ENCODE measurements at regions not wholly inside any gene's neighbourhood (a gene's known extent, or its start where the extent isn't known, plus 50 kb on each side); places are given as distances from the start of the nearest gene placed in this dataset.

GRCh38 chr2:236985761-236986339, 99.8 kb upstream of the COPS8 start:
- Histone ChIP-seq H3K36me3 (ENCODE audit: control insufficient read depth in 2 of 4, insufficient read depth in 4 of 4, low read length in 3 of 4) (no peaks in the 10 kb centered on the region), H3K4me3 (ENCODE audit: extremely low read depth in 1 of 4, insufficient read depth in 2 of 4, low read depth in 3 of 4, low read length in 4 of 4) (no peak overlapping the region), H3K4me1 (replicated peaks in 1 of 4; ENCODE audit: control insufficient read depth in 3 of 4, insufficient read depth in 4 of 4, low read length in 3 of 4) (no peaks in the 10 kb centered on the region), H2BK15ac (ENCODE audit: low read length) (no peak overlapping the region), H3K27ac (ENCODE audit: low read depth, low read length) (no peak overlapping the region), H4K91ac (replicated peaks; ENCODE audit: insufficient read length, low read length) (no peak overlapping the region), H3K79me2 (ENCODE audit: control insufficient read depth in 1 of 2, insufficient read depth in 2 of 2, low read length in 2 of 2) (no peaks in the 10 kb centered on the region), H4K8ac (ENCODE audit: extremely low read depth, insufficient read depth, low read length) (no peak overlapping the region), H3K56ac (replicated peaks; ENCODE audit: insufficient read length, low read depth, low read length) (no peak overlapping the region), H3K4ac (replicated peaks; ENCODE audit: insufficient read length, low read depth, low read length) (no peak overlapping the region), H3K23me2 (ENCODE audit: low read depth, low read length) (no peaks in the 10 kb centered on the region), H2BK120ac (replicated peaks; ENCODE audit: low read depth, low read length) (no peak overlapping the region), H2BK20ac (ENCODE audit: low read length) (no peak overlapping the region), H3K9ac (replicated peaks in 1 of 4; ENCODE audit: extremely low read depth in 1 of 4, low read depth in 3 of 4, low read length in 3 of 4) (no peak overlapping the region), H2BK5ac (ENCODE audit: low read depth, low read length) (no peak overlapping the region), H4K5ac (ENCODE audit: insufficient read length, low read depth, low read length) (no peak overlapping the region), H3K14ac (ENCODE audit: insufficient read length) (no peak overlapping the region), H3K9me3 (ENCODE audit: insufficient read depth in 2 of 2, low read depth in 1 of 2, low read length in 1 of 2) (peaks cover 0 to 7% of the 10 kb centered on the region in 2 experiments; a peak in 1 of 4 replicates), H2AFZ (ENCODE audit: low read length) (no peak overlapping the region), H3K27me3 (replicated peaks in 1 of 4; ENCODE audit: control insufficient read depth in 3 of 4, extremely low read depth in 1 of 4, insufficient read depth in 3 of 4, low read length in 3 of 4) (no peaks in the 10 kb centered on the region), H3K4me2 (ENCODE audit: insufficient read depth in 1 of 2, low read depth in 2 of 2, low read length in 2 of 2) (no peak overlapping the region), H3K23ac (ENCODE audit: insufficient read length) (no peak overlapping the region), H3K79me1 (ENCODE audit: low read depth, low read length) (no peaks in the 10 kb centered on the region), H4K20me1 (replicated peaks in 1 of 2; ENCODE audit: control insufficient read depth in 1 of 2, insufficient read depth in 2 of 2, low read length in 2 of 2) (no peaks in the 10 kb centered on the region), H2AK5ac (ENCODE audit: low read depth, low read length) (no peak overlapping the region), H3K18ac (ENCODE audit: extremely low read depth, low read length) (no peak overlapping the region), H2BK12ac (ENCODE audit: low read depth, low read length) (no peak overlapping the region)
- CTCF ChIA-PET (ENCODE audit: partially characterized antibody): interaction anchor here (1.3 kb wide), 1 partner anchor 22 kb away, joined by 3 read pairs; no protein-coding TSS in a partner anchor
- WGBS, 2 experiments (ENCODE audit: extremely low coverage in 1 of 2, insufficient coverage in 1 of 2, insufficient read length in 1 of 2, insufficient replicate concordance in 2 of 2, low coverage in 1 of 2, low lambda C conversion rate in 2 of 2, missing lambda C conversion rate in 1 of 2): 93% methylated on average over 7 of the region's 7 CpGs; no CpG with 5 or more reads in 1 of the 2 experiments
- FAIRE-seq: no peak
- POLR2A ChIA-PET (ENCODE audit: partially characterized antibody): no interaction called here
- no peak for DNase-seq (ENCODE audit: low read depth in 1 of 2, low spot score in 2 of 2)
- TF ChIP-seq ATF3 (IDR thresholded peaks at IDR 0.05; ENCODE audit: insufficient read depth, low read depth, low read length) (no peak), BACH1 (IDR thresholded peaks at IDR 0.05; ENCODE audit: low read length) (no peak), POLR2AphosphoS5 (IDR thresholded peaks at IDR 0.05; ENCODE audit: low read depth, low read length) (no peak), JUN (IDR thresholded peaks at IDR 0.05; ENCODE audit: low read depth, low read length) (no peak), FOSL1 (IDR thresholded peaks at IDR 0.05; ENCODE audit: insufficient read depth, low read depth, low read length) (no peak), CBX5 (IDR thresholded peaks at IDR 0.05; ENCODE audit: low read depth, low read length) (no peak), EGR1 (IDR thresholded peaks at IDR 0.05; ENCODE audit: borderline replicate concordance, low read depth, low read length) (no peak), KDM1A (IDR thresholded peaks at IDR 0.05; ENCODE audit: borderline replicate concordance, low read length) (no peak), CHD1 (IDR thresholded peaks at IDR 0.05; ENCODE audit: low read depth, low read length) (no peak), RXRA (IDR thresholded peaks at IDR 0.05; ENCODE audit: insufficient read depth, low read depth, low read length) (no peak), CEBPB (IDR thresholded peaks at IDR 0.05; ENCODE audit: low read depth, low read length) (no peak), TAF7 (optimal IDR thresholded peaks at IDR 0.05; ENCODE audit: borderline replicate concordance, low read depth, low read length) (no peak), MAX (IDR thresholded peaks at IDR 0.05) (no peak), POLR2A (IDR thresholded peaks at IDR 0.05; ENCODE audit: control extremely low read depth in 1 of 2, low read depth in 2 of 2, low read length in 2 of 2) (no peak)

Measured in H1 (cell line).